OCI-LY7 (cell line): ENCODE measurements at regions not wholly inside any gene's neighbourhood (a gene's known extent, or its start where the extent isn't known, plus 50 kb on each side); places are given as distances from the start of the nearest gene placed in this dataset.

ENCODE experiments used
- BruUV-seq: library from RNA; stranded (reverse); fragments of 400-500 nt; replicated peaks from 2 replicates; lab custom pipeline; 2021; lab: Mats Ljungman, UMichigan
- CTCF ChIA-PET: fragments of 300-600 bp; sonication (Branson Sonifier 250); formaldehyde crosslinking; loops from one replicate; lab custom pipeline; 2022; ENCODE audit warnings: antibody characterized with exemption; ENCODE audit not compliant: unreplicated experiment; lab: Charles Lee
- POLR2A ChIA-PET: fragments of 300-600 bp; sonication (Branson Sonifier 250); formaldehyde crosslinking; loops from one replicate; lab custom pipeline; 2022; ENCODE audit warnings: antibody characterized with exemption; lab: Charles Lee
- DNase-seq: peaks from one replicate; pipeline ENCODE4 v3.0.0-alpha.2; 2015; ENCODE audit warnings: low spot score
- H2AFZ ChIP-seq: fragments of 200-600 bp; sonication (generic), shearing (Covaris generic); 2 replicates; pipeline ENCODE4 v1.6.1; 2014; ENCODE audit warnings: mild to moderate bottlenecking, antibody characterized with exemption, low read length, moderate library complexity
- H3K27ac ChIP-seq: fragments of 200-600 bp; sonication (generic); 2 replicates; pipeline ENCODE4 v1.5.1; 2014; ENCODE audit warnings: mixed run types, low read depth, mild to moderate bottlenecking, moderate library complexity, low read length, inconsistent platforms; ENCODE audit not compliant: poor library complexity, severe bottlenecking
- H3K36me3 ChIP-seq: fragments of 200-600 bp; sonication (generic); 2 replicates; pipeline ENCODE4 v1.6.1; 2014; ENCODE audit warnings: mild to moderate bottlenecking, antibody characterized with exemption, low read length, moderate library complexity, mixed read lengths; ENCODE audit not compliant: insufficient read depth
- H3K4me1 ChIP-seq: fragments of 200-600 bp; sonication (generic); 2 replicates; pipeline ENCODE4 v1.5.1; 2014; ENCODE audit warnings: mild to moderate bottlenecking, low read length; ENCODE audit not compliant: insufficient read depth, poor library complexity, severe bottlenecking
- H3K4me2 ChIP-seq: fragments of 200-600 bp; sonication (generic); 2 replicates; pipeline ENCODE4 v1.6.1; 2014; ENCODE audit warnings: mild to moderate bottlenecking, low read length
- H3K4me3 ChIP-seq: fragments of 200-600 bp; sonication (generic); 2 replicates; pipeline ENCODE4 v1.5.1; 2014; ENCODE audit warnings: mild to moderate bottlenecking, low read depth, low read length; ENCODE audit not compliant: poor library complexity, severe bottlenecking
- H3K79me2 ChIP-seq: fragments of 200-600 bp; sonication (generic); 2 replicates; pipeline ENCODE4 v1.6.1; 2016; ENCODE audit warnings: low read depth, mild to moderate bottlenecking, low read length, moderate library complexity, mixed read lengths; ENCODE audit not compliant: insufficient read depth
- H3K9me2 ChIP-seq: fragments of 200-600 bp; sonication (generic); 2 replicates; pipeline ENCODE4 v1.6.1; 2016; ENCODE audit warnings: mild to moderate bottlenecking, low read length, mixed read lengths; ENCODE audit not compliant: insufficient read depth
- H3K9me3 ChIP-seq: fragments of 200-600 bp; sonication (generic); 2 replicates; pipeline ENCODE4 v1.6.1; 2014; ENCODE audit warnings: mild to moderate bottlenecking, mixed run types, low read length, mixed read lengths
- H4K20me1 ChIP-seq: fragments of 200-600 bp; sonication (generic); 2 replicates; pipeline ENCODE4 v1.6.1; 2014; ENCODE audit warnings: mild to moderate bottlenecking, antibody characterized with exemption, low read length, moderate library complexity, mixed read lengths; ENCODE audit not compliant: insufficient read depth
- EZH2phosphoT487 ChIP-seq: fragments of 200-600 bp; sonication (generic); IDR thresholded peaks from 2 replicates; pipeline ENCODE4 v1.6.1; 2018; ENCODE audit warnings: low read depth, borderline replicate concordance, mild to moderate bottlenecking, mixed run types, antibody characterized with exemption, low read length, moderate library complexity, mixed read lengths
- intact Hi-C: fragments of 100-400 bp; cut with micrococcal nuclease; formaldehyde crosslinking; loops from one replicate; pipeline ENCODE4 v1.10.0; 2022; ENCODE audit not compliant: unreplicated experiment
- TF ChIP-seq, protein P1 (sequence below): fragments of 200-600 bp; sonication (generic); conservative IDR thresholded peaks from 2 replicates; pipeline ENCODE4 v1.5.1; 2014; ENCODE audit warnings: mild to moderate bottlenecking, antibody characterized with exemption, low read length, moderate library complexity, mixed read lengths

DNA sequence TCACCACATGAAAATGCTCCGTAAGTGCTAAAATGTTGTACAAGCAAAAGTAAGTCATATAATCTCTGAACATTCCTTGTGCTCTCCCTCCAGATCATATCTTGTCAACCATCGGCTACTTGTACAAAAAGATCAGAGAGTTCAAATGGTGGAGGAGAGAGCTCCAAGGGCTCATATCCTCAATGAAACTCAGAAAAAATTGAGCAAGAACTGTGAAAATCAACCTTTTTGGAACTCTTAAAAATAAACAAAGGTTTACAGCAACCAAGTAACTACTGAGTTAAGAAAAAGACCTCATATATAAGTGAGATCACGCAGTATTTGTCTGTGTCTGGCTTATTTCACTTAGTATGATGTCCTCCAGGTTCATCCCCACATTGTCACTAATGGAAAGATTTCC is 63.2 kb downstream of the TEX13C start:
- no peak for DNase-seq
- CTCF ChIA-PET = no interaction called here
- no peaks in the 10 kb centered on the region for H3K79me2 ChIP-seq
- H3K9me3 ChIP-seq = no peaks in the 10 kb centered on the region
- no peak overlapping the region for H3K27ac ChIP-seq
- no peaks in the 10 kb centered on the region for H3K4me1 ChIP-seq
- H3K4me3 ChIP-seq = no peak overlapping the region
- POLR2A ChIA-PET = no interaction called here
- no TSS peak for BruUV-seq
- H3K36me3 ChIP-seq = no peaks in the 10 kb centered on the region
- H3K4me2 ChIP-seq = no peak overlapping the region
- no peak overlapping the region for H2AFZ ChIP-seq
- TF ChIP-seq EZH2phosphoT487 = no peak
- TF ChIP-seq, protein P1, sequence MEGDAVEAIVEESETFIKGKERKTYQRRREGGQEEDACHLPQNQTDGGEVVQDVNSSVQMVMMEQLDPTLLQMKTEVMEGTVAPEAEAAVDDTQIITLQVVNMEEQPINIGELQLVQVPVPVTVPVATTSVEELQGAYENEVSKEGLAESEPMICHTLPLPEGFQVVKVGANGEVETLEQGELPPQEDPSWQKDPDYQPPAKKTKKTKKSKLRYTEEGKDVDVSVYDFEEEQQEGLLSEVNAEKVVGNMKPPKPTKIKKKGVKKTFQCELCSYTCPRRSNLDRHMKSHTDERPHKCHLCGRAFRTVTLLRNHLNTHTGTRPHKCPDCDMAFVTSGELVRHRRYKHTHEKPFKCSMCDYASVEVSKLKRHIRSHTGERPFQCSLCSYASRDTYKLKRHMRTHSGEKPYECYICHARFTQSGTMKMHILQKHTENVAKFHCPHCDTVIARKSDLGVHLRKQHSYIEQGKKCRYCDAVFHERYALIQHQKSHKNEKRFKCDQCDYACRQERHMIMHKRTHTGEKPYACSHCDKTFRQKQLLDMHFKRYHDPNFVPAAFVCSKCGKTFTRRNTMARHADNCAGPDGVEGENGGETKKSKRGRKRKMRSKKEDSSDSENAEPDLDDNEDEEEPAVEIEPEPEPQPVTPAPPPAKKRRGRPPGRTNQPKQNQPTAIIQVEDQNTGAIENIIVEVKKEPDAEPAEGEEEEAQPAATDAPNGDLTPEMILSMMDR = no peak
- no peaks in the 10 kb centered on the region for H4K20me1 ChIP-seq
- no peaks in the 10 kb centered on the region for H3K9me2 ChIP-seq
- intact Hi-C loops = no loop called here

DNA sequence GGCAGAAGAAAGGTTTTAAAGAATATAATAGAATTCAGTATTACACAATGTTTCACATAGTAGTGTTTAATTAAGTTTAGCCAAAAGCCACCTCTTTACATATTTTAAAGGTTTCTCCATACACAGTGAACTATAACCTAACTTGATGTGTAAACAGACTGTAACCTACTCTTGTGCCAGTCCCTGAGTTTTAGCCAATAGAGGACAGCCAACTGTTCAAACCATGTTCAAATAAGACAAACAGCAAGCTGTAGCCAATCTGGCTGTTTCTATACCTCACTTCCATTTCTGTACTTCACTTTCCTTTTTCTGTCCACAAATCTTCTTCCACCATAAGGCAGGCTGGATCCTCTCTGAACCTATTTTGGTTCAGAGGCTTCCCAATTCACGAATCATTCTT is 65.2 kb downstream of the TEX13C start:
- CTCF ChIA-PET = no interaction called here
- no peak for DNase-seq
- intact Hi-C loops = no loop called here
- Histone ChIP-seq H3K79me2 (no peaks in the 10 kb centered on the region), H3K9me2 (no peaks in the 10 kb centered on the region), H3K4me1 (no peaks in the 10 kb centered on the region), H3K27ac (no peak overlapping the region), H2AFZ (no peak overlapping the region), H3K36me3 (no peaks in the 10 kb centered on the region), H3K4me2 (no peak overlapping the region), H3K9me3 (no peaks in the 10 kb centered on the region), H4K20me1 (no peaks in the 10 kb centered on the region), H3K4me3 (no peak overlapping the region)
- no TSS peak for BruUV-seq
- TF ChIP-seq EZH2phosphoT487 = no peak
- TF ChIP-seq, protein P1 = no peak
- POLR2A ChIA-PET = no interaction called here

DNA sequence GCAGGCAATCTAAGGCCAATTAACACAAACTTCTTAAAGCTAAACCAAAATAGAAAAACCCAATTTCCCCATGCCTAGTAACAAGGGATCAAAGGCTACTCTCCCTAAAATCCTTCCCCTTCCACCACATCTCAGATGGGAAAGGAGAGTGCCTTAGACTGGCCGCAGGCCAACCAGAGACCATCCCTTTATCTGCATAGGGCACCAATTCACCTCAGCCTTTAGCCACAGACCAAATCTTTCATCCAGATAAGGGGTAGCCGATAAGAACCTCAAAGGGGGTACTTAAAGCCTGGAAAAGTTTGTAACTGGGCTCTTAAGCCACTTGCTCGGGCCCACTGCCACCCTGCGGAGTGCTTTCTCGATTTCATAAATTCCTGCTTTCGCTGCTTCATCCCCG is 68.3 kb downstream of the TEX13C start:
- BruUV-seq = no TSS peak
- H3K4me1 ChIP-seq = no peaks in the 10 kb centered on the region
- no peaks in the 10 kb centered on the region for H4K20me1 ChIP-seq
- no peak overlapping the region for H2AFZ ChIP-seq
- DNase-seq = no peak
- H3K9me3 ChIP-seq = no peaks in the 10 kb centered on the region
- no peak overlapping the region for H3K27ac ChIP-seq
- no peaks in the 10 kb centered on the region for H3K36me3 ChIP-seq
- ChIA-PET CTCF (no interaction called here), POLR2A (no interaction called here)
- no peak for TF ChIP-seq EZH2phosphoT487
- TF ChIP-seq, protein P1 = no peak
- intact Hi-C loops = no loop called here
- H3K4me3 ChIP-seq = no peak overlapping the region
- no peaks in the 10 kb centered on the region for H3K9me2 ChIP-seq
- no peaks in the 10 kb centered on the region for H3K79me2 ChIP-seq
- H3K4me2 ChIP-seq = no peak overlapping the region
